BJ (cell line): ENCODE measurements at regions not wholly inside any gene's neighbourhood (a gene's known extent, or its start where the extent isn't known, plus 50 kb on each side); places are given as distances from the start of the nearest gene placed in this dataset.

Experiments
- CTCF ChIA-PET: fragments of 350-600 bp; formaldehyde crosslinking; extraction: SDS; loops from one replicate; lab custom pipeline; 2021; ENCODE audit warnings: antibody characterized with exemption, inconsistent platforms; lab: Yijun Ruan, JAX
- POLR2A ChIA-PET: fragments of 300-600 bp; sonication (Branson Sonifier 250); formaldehyde crosslinking; extraction: SDS; loops from one replicate; lab custom pipeline; 2021; ENCODE audit warnings: antibody characterized with exemption; lab: Charles Lee
- DNase-seq: peaks from one replicate; pipeline ENCODE4 v3.0.0-alpha.2; 2011; ENCODE audit warnings: low read depth
- H3K27me3 ChIP-seq: 2 replicates; pipeline ENCODE4 v1.6.0; 2011; ENCODE audit warnings: low read length; ENCODE audit not compliant: control insufficient read depth, insufficient read depth
- H3K36me3 ChIP-seq: 2 replicates; pipeline ENCODE4 v1.5.1; 2011; ENCODE audit warnings: low read length; ENCODE audit not compliant: control insufficient read depth, insufficient read depth
- H3K4me3 ChIP-seq: 2 replicates; pipeline ENCODE4 v1.5.1; 2011; ENCODE audit warnings: low read depth, mild to moderate bottlenecking, control low read depth, low read length
- TF ChIP-seq, protein P1 (sequence below): IDR thresholded peaks from 2 replicates; pipeline ENCODE4 v1.5.1; 2011; ENCODE audit warnings: low read depth, mild to moderate bottlenecking, control low read depth, inconsistent platforms, low read length, moderate library complexity; ENCODE audit not compliant: insufficient read depth

DNA sequence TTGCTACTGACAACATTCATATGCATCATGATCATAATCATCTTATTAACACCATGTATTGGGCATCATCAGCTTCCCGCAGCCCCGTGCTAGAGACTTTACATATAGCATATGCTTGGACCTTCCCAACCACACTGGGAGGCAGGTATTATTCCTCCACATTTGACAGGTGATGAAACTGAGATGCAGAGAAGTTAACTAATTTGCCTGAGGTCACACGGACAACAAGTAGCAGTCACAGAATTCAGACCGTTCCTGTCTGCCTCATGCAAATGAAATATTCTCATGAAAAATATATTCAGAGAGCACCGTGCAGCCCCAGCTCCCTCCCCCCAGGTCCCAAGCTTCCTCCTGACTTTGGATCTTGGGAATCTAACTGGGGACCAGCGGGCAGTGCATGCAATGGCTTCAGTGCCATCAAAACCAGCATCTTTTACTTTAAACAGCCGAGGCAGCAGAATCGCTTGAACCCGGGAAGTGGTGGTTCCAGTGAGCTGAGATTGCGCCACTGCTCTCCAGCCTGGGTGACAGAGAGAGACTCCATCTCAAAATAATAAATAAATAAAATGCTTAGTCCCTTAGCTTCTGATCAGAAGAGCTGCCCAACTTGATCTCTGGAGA is 112.2 kb upstream of the GPR26 start:
- CTCF ChIA-PET, result interaction anchor here (1.6 kb wide), 1 partner anchor 20 kb away, joined by 4 read pairs; no protein-coding TSS in a partner anchor

DNA sequence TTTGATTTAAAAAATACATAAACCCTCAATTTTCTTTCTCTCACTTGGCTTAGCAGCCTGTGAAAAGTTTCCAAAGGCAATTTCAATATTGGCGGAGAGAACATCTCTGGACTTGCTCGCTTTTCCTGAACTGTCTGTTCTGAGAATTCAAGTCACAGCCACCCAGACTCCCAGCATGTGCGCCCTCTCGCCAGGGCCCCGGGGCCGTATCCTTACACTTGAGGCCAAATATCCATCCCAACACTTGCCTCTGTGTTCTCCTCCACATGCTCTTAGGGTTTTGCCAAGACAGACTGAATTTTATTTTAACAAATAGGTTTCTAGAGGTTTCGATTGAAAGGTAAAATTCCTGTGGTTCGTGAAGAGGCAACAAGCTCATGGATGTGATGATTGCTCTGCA is 111.5 kb upstream of the GPR26 start:
- H3K27me3 ChIP-seq, result no peaks in the 10 kb centered on the region; the same call in 1 of the 2 replicates
- TF ChIP-seq, protein P1, sequence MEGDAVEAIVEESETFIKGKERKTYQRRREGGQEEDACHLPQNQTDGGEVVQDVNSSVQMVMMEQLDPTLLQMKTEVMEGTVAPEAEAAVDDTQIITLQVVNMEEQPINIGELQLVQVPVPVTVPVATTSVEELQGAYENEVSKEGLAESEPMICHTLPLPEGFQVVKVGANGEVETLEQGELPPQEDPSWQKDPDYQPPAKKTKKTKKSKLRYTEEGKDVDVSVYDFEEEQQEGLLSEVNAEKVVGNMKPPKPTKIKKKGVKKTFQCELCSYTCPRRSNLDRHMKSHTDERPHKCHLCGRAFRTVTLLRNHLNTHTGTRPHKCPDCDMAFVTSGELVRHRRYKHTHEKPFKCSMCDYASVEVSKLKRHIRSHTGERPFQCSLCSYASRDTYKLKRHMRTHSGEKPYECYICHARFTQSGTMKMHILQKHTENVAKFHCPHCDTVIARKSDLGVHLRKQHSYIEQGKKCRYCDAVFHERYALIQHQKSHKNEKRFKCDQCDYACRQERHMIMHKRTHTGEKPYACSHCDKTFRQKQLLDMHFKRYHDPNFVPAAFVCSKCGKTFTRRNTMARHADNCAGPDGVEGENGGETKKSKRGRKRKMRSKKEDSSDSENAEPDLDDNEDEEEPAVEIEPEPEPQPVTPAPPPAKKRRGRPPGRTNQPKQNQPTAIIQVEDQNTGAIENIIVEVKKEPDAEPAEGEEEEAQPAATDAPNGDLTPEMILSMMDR, result no peak
- ChIA-PET CTCF (interaction anchor here (0.8 kb wide), 1 partner anchor 512 kb away, joined by 3 read pairs; no protein-coding TSS in a partner anchor), POLR2A (no interaction called here)
- no peaks in the 10 kb centered on the region for H3K36me3 ChIP-seq
- H3K4me3 ChIP-seq, result no peak overlapping the region
- no peak for DNase-seq

More for the DNA sequence above, 112.2 kb upstream of the GPR26 start:
- TF ChIP-seq, protein P1, result no peak
- DNase-seq, result no peak
- POLR2A ChIA-PET, result no interaction called here
- Histone ChIP-seq H3K27me3 (no peaks in the 10 kb centered on the region; the same call in 1 of the 2 replicates), H3K36me3 (no peaks in the 10 kb centered on the region), H3K4me3 (no peak overlapping the region)

DNA sequence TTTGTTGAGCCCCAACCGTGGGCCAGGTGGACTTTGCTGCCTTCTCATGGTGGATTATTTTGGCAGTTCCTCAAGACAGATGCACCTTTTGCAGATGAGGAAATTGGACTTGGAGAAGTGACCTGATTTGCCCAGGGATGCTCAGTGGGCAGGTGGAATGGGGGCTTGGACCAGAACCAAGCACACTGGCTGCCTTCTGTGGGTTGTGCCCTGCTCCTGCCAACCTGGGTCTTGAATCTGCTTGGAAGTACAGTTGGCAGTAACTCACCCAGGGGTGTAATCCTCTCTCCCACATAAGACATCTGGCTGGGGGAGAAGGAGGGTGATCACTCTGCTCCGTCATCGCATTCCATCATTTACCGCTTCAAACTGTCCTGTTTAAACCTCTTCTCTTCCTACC is 110.5 kb upstream of the GPR26 start:
- POLR2A ChIA-PET, result no interaction called here
- H3K36me3 ChIP-seq, result no peaks in the 10 kb centered on the region
- TF ChIP-seq, protein P1, result no peak
- H3K27me3 ChIP-seq, result no peaks in the 10 kb centered on the region; the same call in 1 of the 2 replicates
- no peak overlapping the region for H3K4me3 ChIP-seq
- CTCF ChIA-PET, result interaction anchor here (0.8 kb wide), 1 partner anchor 513 kb away, joined by 3 read pairs; no protein-coding TSS in a partner anchor
- DNase-seq, result no peak

DNA sequence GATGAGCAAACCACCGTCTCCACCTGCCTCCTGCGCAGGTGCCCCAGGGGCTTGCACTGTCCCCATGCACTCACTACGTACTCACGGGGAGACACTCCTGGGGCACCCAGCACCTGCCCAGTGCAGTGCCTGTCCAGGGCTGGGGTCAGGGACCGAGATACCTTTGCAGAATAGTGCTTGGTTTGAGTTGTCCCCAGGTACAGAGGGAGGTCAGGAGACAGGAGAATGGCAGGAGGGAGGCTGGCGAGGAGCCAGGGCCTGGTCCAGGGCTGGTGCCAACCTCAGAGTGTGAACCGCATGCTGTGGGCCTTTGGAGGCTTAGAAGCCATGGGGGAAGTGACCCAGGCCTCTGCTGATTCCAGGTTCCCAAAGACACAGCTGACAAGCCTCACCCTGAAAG is 110.1 kb upstream of the GPR26 start:
- Histone ChIP-seq H3K4me3 (no peak overlapping the region), H3K36me3 (no peaks in the 10 kb centered on the region), H3K27me3 (no peaks in the 10 kb centered on the region; the same call in 1 of the 2 replicates)
- no peak for DNase-seq
- POLR2A ChIA-PET, result no interaction called here
- TF ChIP-seq, protein P1, result no peak
- CTCF ChIA-PET, result no interaction called here

DNA sequence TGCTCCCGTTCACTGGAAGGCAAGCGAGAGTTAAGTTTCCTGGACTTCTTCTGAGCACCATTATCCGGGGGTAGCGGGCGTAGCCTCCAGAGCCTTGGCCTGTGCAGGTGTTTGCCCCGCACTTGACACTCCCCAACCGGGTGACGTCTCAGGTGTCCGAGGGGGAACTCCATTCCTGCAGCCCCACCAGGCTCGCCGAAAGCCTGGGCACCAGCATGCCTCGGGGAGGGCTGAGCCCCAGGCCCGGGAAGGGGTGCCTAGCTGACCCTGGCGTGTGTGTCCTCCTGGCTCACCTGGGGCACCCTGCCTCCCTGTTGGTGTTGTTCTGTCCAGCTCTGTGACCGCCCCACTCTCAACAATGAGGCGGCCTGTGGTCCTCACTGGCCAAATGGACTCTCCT is 109.4 kb upstream of the GPR26 start:
- no peak overlapping the region for H3K4me3 ChIP-seq
- CTCF ChIA-PET, result interaction anchor here (0.7 kb wide), 1 partner anchor 26 kb away, joined by 3 read pairs; no protein-coding TSS in a partner anchor
- H3K27me3 ChIP-seq, result no peaks in the 10 kb centered on the region; the same call in 1 of the 2 replicates
- DNase-seq, result no peak
- POLR2A ChIA-PET, result no interaction called here
- TF ChIP-seq, protein P1, result no peak
- no peaks in the 10 kb centered on the region for H3K36me3 ChIP-seq
